Astrocyte (in vitro differentiated cells and primary cell): ENCODE measurements at regions not wholly inside any gene's neighbourhood (a gene's known extent, or its start where the extent isn't known, plus 50 kb on each side); places are given as distances from the start of the nearest gene placed in this dataset.
A peak's percentile ranks its signal among the peaks of the same experiment; 100 is the strongest.

Experiments used
- DNase-seq: peaks from one replicate; pipeline ENCODE4 v3.0.0-alpha.2; 2010; ENCODE audit warnings: low read depth
- FAIRE-seq: peaks from 2 replicates; lab custom pipeline; 2011; peaks lifted over from hg19 to GRCh38; lab: Jason Lieb, UNC
- H2AFZ ChIP-seq: 2 replicates; pipeline ENCODE4 v1.6.0; 2012; ENCODE audit warnings: low read depth, low read length, inconsistent platforms
- H3K27ac ChIP-seq: 2 replicates; pipeline ENCODE4 v1.5.1; 2011; ENCODE audit warnings: low read depth, low read length, inconsistent platforms
- H3K27me3 ChIP-seq: 2 replicates; pipeline ENCODE4 v1.6.0; 2011; ENCODE audit warnings: low read length, inconsistent platforms; ENCODE audit not compliant: insufficient read depth
- H3K36me3 ChIP-seq: 2 replicates; pipeline ENCODE4 v1.5.1; 2011; ENCODE audit warnings: low read length, inconsistent platforms; ENCODE audit not compliant: insufficient read depth
- H3K4me1 ChIP-seq: 2 replicates; pipeline ENCODE4 v1.5.1; 2011; ENCODE audit warnings: low read length, inconsistent platforms; ENCODE audit not compliant: insufficient read depth
- H3K4me2 ChIP-seq: 2 replicates; pipeline ENCODE4 v1.6.0; 2012; ENCODE audit warnings: low read length, inconsistent platforms
- H3K4me3 ChIP-seq: 2 replicates; pipeline ENCODE4 v1.5.1; 2011; ENCODE audit warnings: low read depth, mild to moderate bottlenecking, low read length, inconsistent platforms; ENCODE audit not compliant: insufficient read depth
- H3K79me2 ChIP-seq: 2 replicates; pipeline ENCODE4 v1.6.0; 2012; ENCODE audit warnings: mild to moderate bottlenecking, low read length, inconsistent platforms; ENCODE audit not compliant: insufficient read depth
- H3K9ac ChIP-seq: 2 replicates; pipeline ENCODE4 v1.6.0; 2012; ENCODE audit warnings: mild to moderate bottlenecking, low read length, inconsistent platforms
- H3K9me3 ChIP-seq: 2 replicates; pipeline ENCODE4 v1.5.1; 2012; ENCODE audit warnings: low read depth, mild to moderate bottlenecking, low read length, inconsistent platforms; ENCODE audit not compliant: insufficient read depth
- H4K20me1 ChIP-seq: 2 replicates; pipeline ENCODE4 v1.6.0; 2012; ENCODE audit warnings: low read length, inconsistent platforms; ENCODE audit not compliant: insufficient read depth
- H3K27ac Mint-ChIP-seq: one replicate; pipeline ENCODE4 v1.8.0; 2021; ENCODE audit warnings: mild to moderate bottlenecking, mixed read lengths; ENCODE audit not compliant: unreplicated experiment
- H3K27me3 Mint-ChIP-seq: one replicate; pipeline ENCODE4 v1.8.0; 2021; ENCODE audit warnings: low read depth, mixed read lengths; ENCODE audit not compliant: unreplicated experiment
- H3K36me3 Mint-ChIP-seq: one replicate; pipeline ENCODE4 v1.8.0; 2021; ENCODE audit warnings: low read depth, mixed read lengths; ENCODE audit not compliant: unreplicated experiment
- H3K4me1 Mint-ChIP-seq: one replicate; pipeline ENCODE4 v1.8.0; 2021; ENCODE audit warnings: low read depth, mixed read lengths; ENCODE audit not compliant: unreplicated experiment
- H3K4me3 Mint-ChIP-seq: one replicate; pipeline ENCODE4 v1.8.0; 2021; ENCODE audit warnings: mild to moderate bottlenecking, moderate library complexity, mixed read lengths; ENCODE audit not compliant: unreplicated experiment
- H3K9me3 Mint-ChIP-seq: one replicate; pipeline ENCODE4 v1.8.0; 2021; ENCODE audit warnings: mild to moderate bottlenecking, mixed read lengths; ENCODE audit not compliant: unreplicated experiment
- EZH2 ChIP-seq: IDR thresholded peaks from 2 replicates; pipeline ENCODE4 v1.6.1; 2012; ENCODE audit warnings: mild to moderate bottlenecking, low read length, inconsistent platforms; ENCODE audit not compliant: insufficient read depth
- TF ChIP-seq, protein P1 (sequence below): IDR thresholded peaks from 2 replicates; pipeline ENCODE4 v1.5.1; 2011; ENCODE audit warnings: low read depth, mild to moderate bottlenecking, inconsistent platforms, low read length, moderate library complexity; ENCODE audit not compliant: insufficient read depth

- peaks cover 3% of the 10 kb centered on the region for H3K36me3 Mint-ChIP-seq
- no peak overlapping the region for H3K27ac Mint-ChIP-seq
- H3K27me3 ChIP-seq = no peaks in the 10 kb centered on the region
- H3K4me1 Mint-ChIP-seq = no peaks in the 10 kb centered on the region
- no peak overlapping the region for H3K9ac ChIP-seq
- no peak overlapping the region for H3K4me3 Mint-ChIP-seq
- FAIRE-seq (no peak), DNase-seq (no peak)
- H3K27me3 Mint-ChIP-seq = no peaks in the 10 kb centered on the region
- H2AFZ ChIP-seq = no peak overlapping the region
- H3K4me3 ChIP-seq = no peak overlapping the region
- no peaks in the 10 kb centered on the region for H3K9me3 Mint-ChIP-seq
- no peaks in the 10 kb centered on the region for H4K20me1 ChIP-seq
- no peak overlapping the region for H3K27ac ChIP-seq
- no peak for TF ChIP-seq EZH2
- TF ChIP-seq, protein P1, sequence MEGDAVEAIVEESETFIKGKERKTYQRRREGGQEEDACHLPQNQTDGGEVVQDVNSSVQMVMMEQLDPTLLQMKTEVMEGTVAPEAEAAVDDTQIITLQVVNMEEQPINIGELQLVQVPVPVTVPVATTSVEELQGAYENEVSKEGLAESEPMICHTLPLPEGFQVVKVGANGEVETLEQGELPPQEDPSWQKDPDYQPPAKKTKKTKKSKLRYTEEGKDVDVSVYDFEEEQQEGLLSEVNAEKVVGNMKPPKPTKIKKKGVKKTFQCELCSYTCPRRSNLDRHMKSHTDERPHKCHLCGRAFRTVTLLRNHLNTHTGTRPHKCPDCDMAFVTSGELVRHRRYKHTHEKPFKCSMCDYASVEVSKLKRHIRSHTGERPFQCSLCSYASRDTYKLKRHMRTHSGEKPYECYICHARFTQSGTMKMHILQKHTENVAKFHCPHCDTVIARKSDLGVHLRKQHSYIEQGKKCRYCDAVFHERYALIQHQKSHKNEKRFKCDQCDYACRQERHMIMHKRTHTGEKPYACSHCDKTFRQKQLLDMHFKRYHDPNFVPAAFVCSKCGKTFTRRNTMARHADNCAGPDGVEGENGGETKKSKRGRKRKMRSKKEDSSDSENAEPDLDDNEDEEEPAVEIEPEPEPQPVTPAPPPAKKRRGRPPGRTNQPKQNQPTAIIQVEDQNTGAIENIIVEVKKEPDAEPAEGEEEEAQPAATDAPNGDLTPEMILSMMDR = peak; percentile 32
- peaks cover 10% of the 10 kb centered on the region for H3K36me3 ChIP-seq
- H3K4me2 ChIP-seq = no peak overlapping the region
- no peaks in the 10 kb centered on the region for H3K4me1 ChIP-seq
- H3K9me3 ChIP-seq = no peaks in the 10 kb centered on the region
- no peaks in the 10 kb centered on the region for H3K79me2 ChIP-seq
These were observed 72.2 kb downstream of the BLTP1 start for GRCh38 chr4:122224348-122224747.

DNA sequence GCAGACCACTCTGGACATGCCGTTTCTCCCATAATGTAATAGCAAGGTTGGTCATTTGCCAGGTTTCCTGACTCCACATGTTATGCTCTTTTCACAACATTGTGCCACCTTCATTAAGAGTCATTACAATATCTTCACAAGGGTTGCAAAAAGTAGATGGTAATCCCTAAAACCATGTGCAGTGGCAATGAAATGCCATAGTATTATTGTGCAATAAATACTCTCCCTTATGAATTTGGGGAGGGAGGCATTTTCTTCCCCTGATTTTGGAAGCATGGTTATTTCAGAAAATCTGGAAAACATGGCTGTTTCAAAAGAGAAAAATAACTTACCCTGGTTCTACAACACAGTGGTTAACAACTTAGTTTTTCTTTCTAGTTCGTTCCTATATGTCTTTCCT is 75.1 kb downstream of the BLTP1 start:
- H3K27ac ChIP-seq = no peak overlapping the region
- no peak overlapping the region for H3K27ac Mint-ChIP-seq
- TF ChIP-seq, protein P1 = no peak
- no peak for TF ChIP-seq EZH2
- H3K36me3 Mint-ChIP-seq = no peaks in the 10 kb centered on the region
- peaks cover 6% of the 10 kb centered on the region for H3K36me3 ChIP-seq
- FAIRE-seq (no peak), DNase-seq (no peak)
- H3K4me1 ChIP-seq = no peaks in the 10 kb centered on the region
- no peaks in the 10 kb centered on the region for H3K4me1 Mint-ChIP-seq
- H3K4me3 ChIP-seq = no peak overlapping the region
- H2AFZ ChIP-seq = no peak overlapping the region
- no peaks in the 10 kb centered on the region for H3K27me3 ChIP-seq
- no peaks in the 10 kb centered on the region for H3K79me2 ChIP-seq
- H3K9ac ChIP-seq = no peak overlapping the region
- H3K4me3 Mint-ChIP-seq = no peak overlapping the region
- no peaks in the 10 kb centered on the region for H3K9me3 Mint-ChIP-seq
- no peaks in the 10 kb centered on the region for H3K9me3 ChIP-seq
- H3K27me3 Mint-ChIP-seq = no peaks in the 10 kb centered on the region
- H4K20me1 ChIP-seq = no peaks in the 10 kb centered on the region
- H3K4me2 ChIP-seq = no peak overlapping the region

- no peaks in the 10 kb centered on the region for H3K9me3 ChIP-seq
- H3K27me3 ChIP-seq = no peaks in the 10 kb centered on the region
- TF ChIP-seq, protein P1 = no peak
- TF ChIP-seq EZH2 = no peak
- Mint-ChIP-seq H3K4me3 (no peak overlapping the region), H3K9me3 (no peaks in the 10 kb centered on the region), H3K36me3 (peaks cover 1% of the 10 kb centered on the region), H3K4me1 (no peaks in the 10 kb centered on the region), H3K27me3 (no peaks in the 10 kb centered on the region), H3K27ac (no peak overlapping the region)
- peaks cover 6% of the 10 kb centered on the region for H3K36me3 ChIP-seq
- H3K4me2 ChIP-seq = no peak overlapping the region
- H3K9ac ChIP-seq = no peak overlapping the region
- H3K4me1 ChIP-seq = no peaks in the 10 kb centered on the region
- no peak for FAIRE-seq
- DNase-seq = no peak
- no peak overlapping the region for H3K27ac ChIP-seq
- H3K4me3 ChIP-seq = no peak overlapping the region
- H2AFZ ChIP-seq = no peak overlapping the region
- no peaks in the 10 kb centered on the region for H3K79me2 ChIP-seq
- no peaks in the 10 kb centered on the region for H4K20me1 ChIP-seq
These were observed 77.7 kb downstream of the BLTP1 start for GRCh38 chr4:122229857-122230256.
